ENCODE measurements at regions not wholly inside any gene's neighbourhood (a gene's known extent, or its start where the extent isn't known, plus 50 kb on each side); places are given as distances from the start of the nearest gene placed in this dataset.

GRCh38 chr4:83189631-83190136 lies 75.2 kb upstream of the PLAC8 start:
- Mint-ChIP-seq H3K27me3 (ENCODE audit: insufficient read depth, low read depth) (peaks cover 7% of the 10 kb centered on the region), H3K4me1 (peaks cover 13% of the 10 kb centered on the region), H3K9me3 (peaks cover 2% of the 10 kb centered on the region), H3K27ac (no peak overlapping the region), H3K4me3 (no peak overlapping the region), H3K36me3 (no peaks in the 10 kb centered on the region)
- Histone ChIP-seq H3F3A (ENCODE audit: low read depth) (peaks cover 10% of the 10 kb centered on the region), H4K20me1 (ENCODE audit: low read depth) (no peaks in the 10 kb centered on the region), H3K27me3 (no peaks in the 10 kb centered on the region), H3K4me2 (peak overlapping the region; percentile 37), H3K9ac (no peak overlapping the region), H3K4me1 (peaks cover 11% of the 10 kb centered on the region), H2AFZ (replicated peaks) (no peak overlapping the region), H3K27ac (no peak overlapping the region), H3K79me2 (ENCODE audit: low read depth) (no peaks in the 10 kb centered on the region), H3K36me3 (peaks cover 3% of the 10 kb centered on the region), H3K9me3 (ENCODE audit: low read depth) (no peaks in the 10 kb centered on the region), H3K4me3 (no peak overlapping the region)
- DNase-seq (ENCODE audit: low spot score), result peak; percentile 85
- TF ChIP-seq EZH2phosphoT487 (IDR thresholded peaks at IDR 0.05), result no peak
- TF ChIP-seq CTCF (IDR thresholded peaks at IDR 0.05), result no peak
- no peak for TF ChIP-seq EZH2 (IDR thresholded peaks at IDR 0.05)

- H3K9ac ChIP-seq, result no peak overlapping the region
- peaks cover 4% of the 10 kb centered on the region for H3F3A ChIP-seq (ENCODE audit: low read depth)
- H3K4me1 ChIP-seq, result peaks cover 8% of the 10 kb centered on the region
- no peak overlapping the region for H3K27ac ChIP-seq
- H3K4me3 ChIP-seq, result no peak overlapping the region
- DNase-seq (ENCODE audit: low spot score), result no peak
- no peaks in the 10 kb centered on the region for H3K36me3 ChIP-seq
- no peaks in the 10 kb centered on the region for H3K9me3 ChIP-seq (ENCODE audit: low read depth)
- TF ChIP-seq EZH2 (IDR thresholded peaks at IDR 0.05) (no peak), EZH2phosphoT487 (IDR thresholded peaks at IDR 0.05) (no peak), CTCF (IDR thresholded peaks at IDR 0.05) (no peak)
- H2AFZ ChIP-seq (replicated peaks), result no peak overlapping the region
- Mint-ChIP-seq H3K27ac (no peak overlapping the region), H3K4me1 (peaks cover 2% of the 10 kb centered on the region), H3K27me3 (ENCODE audit: insufficient read depth, low read depth) (peaks cover 3% of the 10 kb centered on the region), H3K4me3 (no peak overlapping the region), H3K9me3 (peaks cover 16% of the 10 kb centered on the region), H3K36me3 (no peaks in the 10 kb centered on the region)
- no peaks in the 10 kb centered on the region for H3K79me2 ChIP-seq (ENCODE audit: low read depth)
- no peak overlapping the region for H3K4me2 ChIP-seq
- H4K20me1 ChIP-seq (ENCODE audit: low read depth), result no peaks in the 10 kb centered on the region
- no peaks in the 10 kb centered on the region for H3K27me3 ChIP-seq
Observed at GRCh38 chr4:83180431-83180968, 66.0 kb upstream of the PLAC8 start.

- Histone ChIP-seq H3K27ac (no peak overlapping the region), H3K27me3 (no peaks in the 10 kb centered on the region), H3K4me1 (peaks cover 6% of the 10 kb centered on the region), H3F3A (ENCODE audit: low read depth) (peaks cover 4% of the 10 kb centered on the region), H4K20me1 (ENCODE audit: low read depth) (no peaks in the 10 kb centered on the region), H2AFZ (replicated peaks) (no peak overlapping the region), H3K9ac (no peak overlapping the region), H3K36me3 (no peaks in the 10 kb centered on the region), H3K4me2 (no peak overlapping the region), H3K79me2 (ENCODE audit: low read depth) (no peaks in the 10 kb centered on the region), H3K9me3 (ENCODE audit: low read depth) (no peaks in the 10 kb centered on the region), H3K4me3 (no peak overlapping the region)
- Mint-ChIP-seq H3K27me3 (ENCODE audit: insufficient read depth, low read depth) (peaks cover under 1% of the 10 kb centered on the region), H3K4me1 (peaks cover 2% of the 10 kb centered on the region), H3K36me3 (no peaks in the 10 kb centered on the region), H3K9me3 (peaks cover 14% of the 10 kb centered on the region), H3K4me3 (no peak overlapping the region), H3K27ac (no peak overlapping the region)
- DNase-seq (ENCODE audit: low spot score), result no peak
- no peak for TF ChIP-seq EZH2 (IDR thresholded peaks at IDR 0.05)
Observed at GRCh38 chr4:83179205-83179604, 64.7 kb upstream of the PLAC8 start.

GRCh38 chr4:83178029-83178428 lies 63.5 kb upstream of the PLAC8 start:
- Mint-ChIP-seq H3K4me3 (no peak overlapping the region), H3K27ac (no peak overlapping the region), H3K36me3 (no peaks in the 10 kb centered on the region), H3K9me3 (peaks cover 6% of the 10 kb centered on the region), H3K27me3 (ENCODE audit: insufficient read depth, low read depth) (peaks cover 2% of the 10 kb centered on the region), H3K4me1 (no peaks in the 10 kb centered on the region)
- Histone ChIP-seq H3K27ac (no peak overlapping the region), H3K36me3 (no peaks in the 10 kb centered on the region), H3K9ac (no peak overlapping the region), H4K20me1 (ENCODE audit: low read depth) (no peaks in the 10 kb centered on the region), H3K4me1 (no peaks in the 10 kb centered on the region), H3K79me2 (ENCODE audit: low read depth) (no peaks in the 10 kb centered on the region), H3F3A (ENCODE audit: low read depth) (peaks cover 4% of the 10 kb centered on the region), H3K4me2 (no peak overlapping the region), H2AFZ (replicated peaks) (no peak overlapping the region), H3K9me3 (ENCODE audit: low read depth) (no peaks in the 10 kb centered on the region), H3K4me3 (no peak overlapping the region), H3K27me3 (no peaks in the 10 kb centered on the region)
- DNase-seq (ENCODE audit: low spot score), result no peak
- TF ChIP-seq EZH2phosphoT487 (IDR thresholded peaks at IDR 0.05) (no peak), EZH2 (IDR thresholded peaks at IDR 0.05) (no peak), CTCF (IDR thresholded peaks at IDR 0.05) (no peak)
